H9 (cell line): ENCODE measurements at regions not wholly inside any gene's neighbourhood (a gene's known extent, or its start where the extent isn't known, plus 50 kb on each side); places are given as distances from the start of the nearest gene placed in this dataset.

Experiments used
- DNase-seq: peaks from one replicate; pipeline ENCODE4 v3.0.0-alpha.2; 2017
- H2AFZ ChIP-seq: one replicate; pipeline ENCODE4 v1.6.1; 2013; ENCODE audit warnings: mild to moderate bottlenecking, low read length, control low read depth, moderate library complexity
- H2AK5ac ChIP-seq: 2 replicates; pipeline ENCODE4 v1.6.1; 2013; ENCODE audit warnings: low read length, control low read depth, mixed read lengths; ENCODE audit not compliant: insufficient read length
- H2BK120ac ChIP-seq: one replicate; pipeline ENCODE4 v1.6.1; 2013; ENCODE audit warnings: low read depth, mild to moderate bottlenecking, low read length, control low read depth, inconsistent platforms; ENCODE audit not compliant: poor library complexity, severe bottlenecking
- H2BK12ac ChIP-seq: 2 replicates; pipeline ENCODE4 v1.6.1; 2013; ENCODE audit warnings: low read length, control low read depth, mixed read lengths, low read depth; ENCODE audit not compliant: insufficient read length
- H2BK15ac ChIP-seq: 2 replicates; pipeline ENCODE4 v1.6.1; 2013; ENCODE audit warnings: low read depth, low read length, control low read depth
- H2BK20ac ChIP-seq: one replicate; pipeline ENCODE4 v1.6.1; 2013; ENCODE audit warnings: low read depth, mild to moderate bottlenecking, low read length, control low read depth, inconsistent platforms; ENCODE audit not compliant: poor library complexity, severe bottlenecking
- H2BK5ac ChIP-seq: 2 replicates; pipeline ENCODE4 v1.6.1; 2013; ENCODE audit warnings: low read length, control low read depth, mixed read lengths; ENCODE audit not compliant: insufficient read length
- H3K14ac ChIP-seq: 2 replicates; pipeline ENCODE4 v1.6.1; 2013; ENCODE audit warnings: low read length, control low read depth; ENCODE audit not compliant: insufficient read depth
- H3K18ac ChIP-seq: 2 replicates; pipeline ENCODE4 v1.6.1; 2013; ENCODE audit warnings: low read depth, mild to moderate bottlenecking, mixed read lengths, low read length, control low read depth; ENCODE audit not compliant: insufficient read length
- H3K23ac ChIP-seq: 2 replicates; pipeline ENCODE4 v1.6.1; 2013; ENCODE audit warnings: low read length, control low read depth, mixed read lengths, low read depth; ENCODE audit not compliant: insufficient read length
- H3K23me2 ChIP-seq: 2 replicates; pipeline ENCODE4 v1.6.1; 2013; ENCODE audit warnings: low read depth, mild to moderate bottlenecking, mixed read lengths, low read length, control low read depth; ENCODE audit not compliant: insufficient read length, poor library complexity, severe bottlenecking
- H3K27ac ChIP-seq: 2 replicates; pipeline ENCODE4 v1.5.1; 2013; ENCODE audit warnings: low read length, control low read depth, mixed read lengths, low read depth; ENCODE audit not compliant: insufficient read length
- H3K27me3 ChIP-seq: 2 replicates; pipeline ENCODE4 v1.6.1; 2013; ENCODE audit warnings: low read length, control low read depth, inconsistent platforms; ENCODE audit not compliant: insufficient read depth
- H3K4ac ChIP-seq: 2 replicates; pipeline ENCODE4 v1.6.1; 2013; ENCODE audit warnings: low read depth, mild to moderate bottlenecking, control low read depth, inconsistent platforms, low read length, moderate library complexity
- H3K4me1 ChIP-seq: 2 replicates; pipeline ENCODE4 v1.6.1; 2013; ENCODE audit warnings: low read length, control low read depth, inconsistent platforms; ENCODE audit not compliant: insufficient read depth
- H3K4me2 ChIP-seq: 2 replicates; pipeline ENCODE4 v1.6.1; 2013; ENCODE audit warnings: low read length, control low read depth, mixed read lengths; ENCODE audit not compliant: insufficient read length, insufficient read depth
- H3K56ac ChIP-seq: 2 replicates; pipeline ENCODE4 v1.6.1; 2013; ENCODE audit warnings: low read depth, mild to moderate bottlenecking, mixed read lengths, low read length, control low read depth; ENCODE audit not compliant: insufficient read length
- H3K79me1 ChIP-seq: 2 replicates; pipeline ENCODE4 v1.6.1; 2013; ENCODE audit warnings: low read depth, mild to moderate bottlenecking, moderate library complexity, low read length, control low read depth, inconsistent platforms; ENCODE audit not compliant: insufficient read depth, poor library complexity, severe bottlenecking
- H3K79me2 ChIP-seq: 2 replicates; pipeline ENCODE4 v1.6.1; 2013; ENCODE audit warnings: low read length, control low read depth, inconsistent platforms; ENCODE audit not compliant: insufficient read depth
- H3K9ac ChIP-seq: 2 replicates; pipeline ENCODE4 v1.6.1; 2013; ENCODE audit warnings: low read length, control low read depth, mixed read lengths; ENCODE audit not compliant: insufficient read length; ENCODE audit errors: extremely low read depth
- H3K9me3 ChIP-seq: one replicate; pipeline ENCODE4 v1.6.1; 2013; ENCODE audit warnings: low read depth, low read length, inconsistent platforms; ENCODE audit not compliant: control insufficient read depth
- H3T11ph ChIP-seq: one replicate; pipeline ENCODE4 v1.6.1; 2013; ENCODE audit warnings: mild to moderate bottlenecking, low read length, control low read depth, inconsistent platforms
- H4K20me1 ChIP-seq: one replicate; pipeline ENCODE4 v1.6.1; 2013; ENCODE audit not compliant: control insufficient read depth, insufficient read length, insufficient read depth
- H4K5ac ChIP-seq: 2 replicates; pipeline ENCODE4 v1.6.1; 2013; ENCODE audit warnings: low read depth, mild to moderate bottlenecking, mixed read lengths, low read length, control low read depth; ENCODE audit not compliant: insufficient read length
- H4K8ac ChIP-seq: replicated peaks from 2 replicates; pipeline ENCODE4 v1.6.1; 2013; ENCODE audit warnings: low read length, control low read depth, mixed read lengths, low read depth; ENCODE audit not compliant: insufficient read length
- H4K91ac ChIP-seq: 2 replicates; pipeline ENCODE4 v1.6.1; 2013; ENCODE audit warnings: low read depth, mild to moderate bottlenecking, moderate library complexity, mixed read lengths, low read length, control low read depth; ENCODE audit not compliant: insufficient read length
- H3K27ac Mint-ChIP-seq, 3 experiments: 2 replicates in 2 of 3; 3 replicates in 1 of 3; pipeline ENCODE4 v1.8.0; 2020 to 2021; ENCODE audit warnings: mixed read lengths in 3 of 3, mild to moderate bottlenecking in 1 of 3, moderate library complexity in 1 of 3
- H3K27me3 Mint-ChIP-seq: 2 replicates; pipeline ENCODE4 v1.8.0; 2021; ENCODE audit warnings: low read depth, mild to moderate bottlenecking, moderate library complexity, mixed read lengths
- H3K36me3 Mint-ChIP-seq, 3 experiments: 2 replicates in 2 of 3; 3 replicates in 1 of 3; pipeline ENCODE4 v1.8.0; 2020 to 2021; ENCODE audit warnings: low read depth in 3 of 3, mixed read lengths in 3 of 3; ENCODE audit not compliant: insufficient read depth in 1 of 3
- H3K4me1 Mint-ChIP-seq, 2 experiments: 2 replicates each; pipeline ENCODE4 v1.8.0; 2020; ENCODE audit warnings: mixed read lengths in 2 of 2
- H3K4me3 Mint-ChIP-seq, 2 experiments: 2 replicates in 1 of 2; 3 replicates in 1 of 2; pipeline ENCODE4 v1.8.0; 2020 to 2021; ENCODE audit warnings: mild to moderate bottlenecking in 2 of 2, mixed read lengths in 2 of 2, moderate library complexity in 1 of 2
- H3K9me3 Mint-ChIP-seq, 2 experiments: 2 replicates in 1 of 2; 3 replicates in 1 of 2; pipeline ENCODE4 v1.8.0; 2020; ENCODE audit warnings: mild to moderate bottlenecking in 2 of 2, mixed read lengths in 2 of 2, moderate library complexity in 1 of 2
- WGBS: extraction: QIAGEN DNeasy Blood & Tissue Kit; methylation state at CpG from one replicate; pipeline ENCODE4 v1.1.7; 2013; ENCODE audit warnings: missing lambda C conversion rate, low lambda C conversion rate, mixed read lengths; ENCODE audit not compliant: insufficient read length; ENCODE audit errors: extremely low coverage; 5-methylcytosine and 5-hydroxymethylcytosine counted together
- TF ChIP-seq, protein P1 (sequence below): fragments of 200-600 bp; sonication (generic); conservative IDR thresholded peaks from 3 replicates; pipeline ENCODE4 v1.8.0; 2021; ENCODE audit warnings: antibody characterized with exemption, mild to moderate bottlenecking

DNA sequence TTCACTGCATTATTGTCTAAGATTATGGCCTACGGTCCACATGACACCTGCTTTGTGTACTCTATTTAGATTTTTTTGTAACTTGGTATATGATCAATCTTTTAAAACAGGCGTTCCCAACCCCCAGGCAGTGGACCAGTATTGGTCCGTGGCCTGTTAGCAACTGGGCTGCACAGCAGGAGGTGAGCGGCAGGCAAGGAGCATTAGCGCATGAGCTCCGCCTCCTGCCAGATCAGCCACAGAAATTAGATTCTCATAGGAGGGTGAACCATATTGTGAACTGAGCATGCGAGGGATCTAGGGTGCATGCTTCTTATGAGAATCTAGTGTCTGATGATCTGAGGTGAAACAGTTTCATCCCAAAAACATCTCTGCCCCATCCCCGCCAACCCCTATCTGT is 228.4 kb upstream of the NR5A2 start:
- no peak overlapping the region for H3K27ac ChIP-seq
- no peak overlapping the region for H2BK15ac ChIP-seq
- H2AK5ac ChIP-seq: no peak overlapping the region
- no peaks in the 10 kb centered on the region for H4K20me1 ChIP-seq
- H3K9ac ChIP-seq: no peak overlapping the region
- H3K23me2 ChIP-seq: no peaks in the 10 kb centered on the region
- H3K4me2 ChIP-seq: no peak overlapping the region
- H2BK20ac ChIP-seq: no peak overlapping the region
- no peak overlapping the region for H3K27ac Mint-ChIP-seq
- H3K79me1 ChIP-seq: no peaks in the 10 kb centered on the region
- H3K4ac ChIP-seq: no peak overlapping the region
- no peaks in the 10 kb centered on the region for H3K36me3 Mint-ChIP-seq
- no peak overlapping the region for H3K23ac ChIP-seq
- no peak overlapping the region for H2BK120ac ChIP-seq
- H3T11ph ChIP-seq: no peak overlapping the region
- no peak overlapping the region for H2AFZ ChIP-seq
- no peak overlapping the region for H4K5ac ChIP-seq
- H3K79me2 ChIP-seq: no peaks in the 10 kb centered on the region
- H2BK5ac ChIP-seq: no peak overlapping the region
- TF ChIP-seq, protein P1, sequence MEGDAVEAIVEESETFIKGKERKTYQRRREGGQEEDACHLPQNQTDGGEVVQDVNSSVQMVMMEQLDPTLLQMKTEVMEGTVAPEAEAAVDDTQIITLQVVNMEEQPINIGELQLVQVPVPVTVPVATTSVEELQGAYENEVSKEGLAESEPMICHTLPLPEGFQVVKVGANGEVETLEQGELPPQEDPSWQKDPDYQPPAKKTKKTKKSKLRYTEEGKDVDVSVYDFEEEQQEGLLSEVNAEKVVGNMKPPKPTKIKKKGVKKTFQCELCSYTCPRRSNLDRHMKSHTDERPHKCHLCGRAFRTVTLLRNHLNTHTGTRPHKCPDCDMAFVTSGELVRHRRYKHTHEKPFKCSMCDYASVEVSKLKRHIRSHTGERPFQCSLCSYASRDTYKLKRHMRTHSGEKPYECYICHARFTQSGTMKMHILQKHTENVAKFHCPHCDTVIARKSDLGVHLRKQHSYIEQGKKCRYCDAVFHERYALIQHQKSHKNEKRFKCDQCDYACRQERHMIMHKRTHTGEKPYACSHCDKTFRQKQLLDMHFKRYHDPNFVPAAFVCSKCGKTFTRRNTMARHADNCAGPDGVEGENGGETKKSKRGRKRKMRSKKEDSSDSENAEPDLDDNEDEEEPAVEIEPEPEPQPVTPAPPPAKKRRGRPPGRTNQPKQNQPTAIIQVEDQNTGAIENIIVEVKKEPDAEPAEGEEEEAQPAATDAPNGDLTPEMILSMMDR: no peak
- H4K8ac ChIP-seq: no peak overlapping the region
- no peak overlapping the region for H4K91ac ChIP-seq
- WGBS: no CpG with 5 or more reads among the region's 8 CpGs
- no peaks in the 10 kb centered on the region for H3K27me3 Mint-ChIP-seq
- H3K14ac ChIP-seq: no peak overlapping the region
- H2BK12ac ChIP-seq: no peak overlapping the region
- no peaks in the 10 kb centered on the region for H3K9me3 ChIP-seq
- DNase-seq: peak; percentile 47
- no peaks in the 10 kb centered on the region; a peak in 1 of 5 replicates for H3K9me3 Mint-ChIP-seq
- no peak overlapping the region for H3K4me3 Mint-ChIP-seq
- H3K4me1 Mint-ChIP-seq: peaks cover 10 to 14% of the 10 kb centered on the region in 2 experiments
- H3K27me3 ChIP-seq: no peaks in the 10 kb centered on the region
- no peaks in the 10 kb centered on the region; the same call in 1 of the 2 replicates for H3K4me1 ChIP-seq
- H3K56ac ChIP-seq: no peak overlapping the region
- H3K18ac ChIP-seq: no peak overlapping the region
